SU-DHL-6 (cell line): ENCODE measurements at regions not wholly inside any gene's neighbourhood (a gene's known extent, or its start where the extent isn't known, plus 50 kb on each side); places are given as distances from the start of the nearest gene placed in this dataset.

Source experiments
- CTCF ChIP-seq: fragments of 200-600 bp; sonication (generic); IDR thresholded peaks from one replicate; pipeline ENCODE4 v1.5.1; 2017; ENCODE audit warnings: antibody characterized with exemption, mild to moderate bottlenecking, low read length, moderate library complexity; ENCODE audit not compliant: insufficient read depth, poor library complexity, severe bottlenecking
- EZH2phosphoT487 ChIP-seq: fragments of 200-600 bp; sonication (generic), shearing (Covaris generic); conservative IDR thresholded peaks from 2 replicates; pipeline ENCODE4 v1.6.1; 2018; ENCODE audit warnings: mild to moderate bottlenecking, antibody characterized with exemption, low read length, moderate library complexity, mixed read lengths

- no peak for TF ChIP-seq CTCF
- TF ChIP-seq EZH2phosphoT487, result no peak
Observed at GRCh38 chr10:14433147-14433546, 102.4 kb upstream of the FRMD4A start.
